ENCODE measurements at regions not wholly inside any gene's neighbourhood (a gene's known extent, or its start where the extent isn't known, plus 50 kb on each side); places are given as distances from the start of the nearest gene placed in this dataset.
A peak's percentile ranks its signal among the peaks of the same experiment; 100 is the strongest.

DNA sequence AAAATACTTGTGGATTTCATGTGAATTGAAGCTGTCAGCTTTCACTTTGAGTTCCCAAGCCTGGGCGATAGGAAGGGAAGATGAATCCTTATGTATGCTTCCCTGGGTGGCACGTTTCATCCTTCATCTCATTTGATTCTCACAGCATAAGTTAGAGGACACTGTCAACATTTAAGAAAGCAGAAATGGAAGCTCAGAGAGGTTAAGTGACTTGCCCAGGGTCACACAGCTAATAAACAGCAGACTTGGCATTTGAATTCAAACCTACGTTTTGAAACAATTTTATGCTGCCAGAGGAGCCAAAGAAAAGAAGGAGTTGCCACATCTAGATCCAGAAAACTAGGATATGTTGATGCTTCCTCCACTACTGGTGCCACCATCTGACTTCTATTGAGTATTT lies 108.3 kb upstream of the GPR139 start:
- DNase-seq (ENCODE audit: low spot score): no peak
- in situ Hi-C loops (cut with MboI; ENCODE audit: low pct_unique_long_range_greater_than_20kb, low sequenced_read_pairs, unreplicated experiment): no loop called here
- TF ChIP-seq, protein P1, sequence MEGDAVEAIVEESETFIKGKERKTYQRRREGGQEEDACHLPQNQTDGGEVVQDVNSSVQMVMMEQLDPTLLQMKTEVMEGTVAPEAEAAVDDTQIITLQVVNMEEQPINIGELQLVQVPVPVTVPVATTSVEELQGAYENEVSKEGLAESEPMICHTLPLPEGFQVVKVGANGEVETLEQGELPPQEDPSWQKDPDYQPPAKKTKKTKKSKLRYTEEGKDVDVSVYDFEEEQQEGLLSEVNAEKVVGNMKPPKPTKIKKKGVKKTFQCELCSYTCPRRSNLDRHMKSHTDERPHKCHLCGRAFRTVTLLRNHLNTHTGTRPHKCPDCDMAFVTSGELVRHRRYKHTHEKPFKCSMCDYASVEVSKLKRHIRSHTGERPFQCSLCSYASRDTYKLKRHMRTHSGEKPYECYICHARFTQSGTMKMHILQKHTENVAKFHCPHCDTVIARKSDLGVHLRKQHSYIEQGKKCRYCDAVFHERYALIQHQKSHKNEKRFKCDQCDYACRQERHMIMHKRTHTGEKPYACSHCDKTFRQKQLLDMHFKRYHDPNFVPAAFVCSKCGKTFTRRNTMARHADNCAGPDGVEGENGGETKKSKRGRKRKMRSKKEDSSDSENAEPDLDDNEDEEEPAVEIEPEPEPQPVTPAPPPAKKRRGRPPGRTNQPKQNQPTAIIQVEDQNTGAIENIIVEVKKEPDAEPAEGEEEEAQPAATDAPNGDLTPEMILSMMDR (IDR thresholded peaks at IDR 0.05; ENCODE audit: extremely low read depth, insufficient read depth, missing control alignments): no peak

DNA sequence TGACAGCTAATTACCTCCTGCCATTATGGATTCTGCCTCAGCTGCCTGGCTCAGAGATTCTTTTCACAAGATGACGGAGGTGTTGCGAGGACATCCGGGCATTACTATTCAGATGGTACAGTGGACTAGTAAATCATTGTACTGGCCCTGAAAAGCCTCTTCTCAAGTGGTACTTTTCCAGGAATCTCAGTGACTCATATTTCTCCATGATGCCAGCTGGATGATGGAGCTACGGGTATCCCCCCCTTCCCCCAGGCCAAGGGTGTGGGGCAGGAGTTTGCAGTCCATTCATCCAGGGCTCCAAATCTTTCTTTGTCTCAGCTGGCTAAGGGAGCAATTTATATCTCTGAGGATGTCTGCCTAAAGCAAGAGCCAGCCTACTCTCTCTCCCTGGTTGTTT lies 107.7 kb upstream of the GPR139 start:
- in situ Hi-C loops (cut with MboI; ENCODE audit: low pct_unique_long_range_greater_than_20kb, low sequenced_read_pairs, unreplicated experiment): no loop called here
- TF ChIP-seq, protein P1 (IDR thresholded peaks at IDR 0.05; ENCODE audit: extremely low read depth, insufficient read depth, missing control alignments): no peak
- DNase-seq (ENCODE audit: low spot score): no peak

DNA sequence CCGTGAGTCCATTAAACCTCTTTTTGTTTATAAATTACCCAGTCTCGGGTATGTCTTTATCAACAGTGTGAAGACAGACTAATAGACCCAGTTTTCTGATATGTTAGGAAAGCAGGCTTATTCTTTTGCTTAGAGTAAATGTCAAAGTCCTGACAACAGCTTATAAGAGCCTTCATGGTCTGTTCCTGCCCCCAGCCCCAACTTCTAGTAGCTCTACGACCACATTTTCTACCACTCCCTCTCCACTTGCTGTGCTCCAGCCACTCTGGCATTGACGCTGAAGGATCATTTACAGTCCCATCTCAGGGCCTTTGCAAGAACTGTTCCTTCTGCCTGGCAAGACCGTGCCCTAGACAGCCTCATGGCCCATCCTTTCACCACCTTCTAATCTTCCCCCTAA lies 104.6 kb upstream of the GPR139 start:
- in situ Hi-C loops (cut with MboI; ENCODE audit: low pct_unique_long_range_greater_than_20kb, low sequenced_read_pairs, unreplicated experiment): no loop called here
- TF ChIP-seq, protein P1 (IDR thresholded peaks at IDR 0.05; ENCODE audit: extremely low read depth, insufficient read depth, missing control alignments): no peak
- DNase-seq (ENCODE audit: low spot score): no peak

DNA sequence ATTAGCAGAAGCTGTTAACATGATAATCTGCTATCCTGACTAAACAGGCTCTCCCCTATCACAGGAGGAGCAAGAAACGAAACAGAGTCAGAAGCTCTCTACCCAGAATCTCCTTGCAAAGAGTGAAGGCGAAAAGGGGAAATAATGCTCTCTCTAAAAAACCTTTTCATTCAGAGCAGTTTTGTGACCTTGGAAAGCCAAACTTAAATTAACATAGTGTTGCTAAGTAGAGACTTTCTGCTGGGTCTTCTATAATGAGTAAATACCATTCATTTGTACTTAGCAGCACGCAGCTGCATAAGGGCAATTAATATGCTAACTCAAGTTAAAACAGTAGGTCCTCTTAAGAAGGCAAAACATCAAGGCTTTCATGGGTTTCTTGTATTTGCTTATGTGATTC lies 101.7 kb upstream of the GPR139 start:
- in situ Hi-C loops (cut with MboI; ENCODE audit: low pct_unique_long_range_greater_than_20kb, low sequenced_read_pairs, unreplicated experiment): no loop called here
- peak; percentile 10 for DNase-seq (ENCODE audit: low spot score)

DNA sequence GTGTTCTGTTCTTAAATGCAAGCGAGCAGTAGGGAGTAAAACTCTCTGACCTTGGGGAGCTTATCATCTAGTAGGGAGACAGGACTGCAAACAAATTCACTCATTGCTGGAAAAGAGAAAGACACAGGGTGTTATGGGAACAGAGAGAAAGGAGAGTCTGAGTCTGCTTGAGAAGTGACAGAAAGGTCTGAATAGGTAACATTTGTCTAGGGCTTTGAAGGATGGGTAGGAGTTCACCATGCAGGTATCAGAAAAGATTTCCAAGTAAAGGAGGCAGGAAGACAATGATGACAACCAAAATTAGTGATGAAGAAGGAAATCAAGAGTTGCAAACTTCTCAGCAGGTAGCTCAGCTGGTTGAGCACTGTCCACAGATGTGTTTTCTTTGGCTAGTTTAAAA lies 93.6 kb upstream of the GPR139 start:
- in situ Hi-C loops (cut with MboI; ENCODE audit: low pct_unique_long_range_greater_than_20kb, low sequenced_read_pairs, unreplicated experiment): no loop called here

More for the DNA sequence above, 101.7 kb upstream of the GPR139 start:
- TF ChIP-seq, protein P1 (IDR thresholded peaks at IDR 0.05; ENCODE audit: extremely low read depth, insufficient read depth, missing control alignments): no peak

DNA sequence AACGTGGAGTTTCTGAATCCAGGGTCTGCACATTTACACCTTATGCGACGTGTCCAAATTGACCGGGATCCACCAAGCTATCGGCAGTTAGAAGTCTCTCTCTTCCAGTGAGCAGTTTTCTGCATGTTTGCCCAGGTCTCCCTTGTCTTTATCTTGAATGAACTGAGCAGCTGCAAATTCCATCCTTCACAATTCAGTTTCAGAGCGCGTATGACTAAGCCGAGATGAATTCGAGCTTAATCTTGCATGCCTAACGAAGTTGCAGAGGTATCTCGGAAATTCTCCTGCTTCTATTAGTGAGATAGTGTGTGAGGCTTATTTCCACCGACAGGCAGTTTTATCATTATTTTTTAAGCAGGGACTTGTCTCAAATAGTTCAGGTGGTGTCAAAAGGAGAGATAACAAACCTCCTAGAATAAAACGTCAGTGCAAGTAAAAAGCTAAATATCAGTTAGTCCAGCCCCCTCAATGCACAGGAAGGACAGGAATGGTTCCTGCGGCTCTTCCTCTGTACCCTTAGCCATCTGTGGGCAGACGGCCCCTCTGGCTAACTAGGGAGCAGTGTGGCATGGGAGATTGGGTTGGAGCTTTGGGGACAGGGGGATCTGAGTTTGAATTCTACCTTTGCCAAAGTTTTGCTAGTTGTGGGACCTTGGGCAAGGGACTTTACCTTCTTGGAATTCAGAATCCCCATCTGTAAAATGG lies 93.0 kb upstream of the GPR139 start:
- DNase-seq (ENCODE audit: low spot score): no peak
- in situ Hi-C loops (cut with MboI; ENCODE audit: low pct_unique_long_range_greater_than_20kb, low sequenced_read_pairs, unreplicated experiment): no loop called here
- TF ChIP-seq, protein P1 (IDR thresholded peaks at IDR 0.05; ENCODE audit: extremely low read depth, insufficient read depth, missing control alignments): no peak

More for the DNA sequence above, 93.6 kb upstream of the GPR139 start:
- TF ChIP-seq, protein P1 (IDR thresholded peaks at IDR 0.05; ENCODE audit: extremely low read depth, insufficient read depth, missing control alignments): no peak
- no peak for DNase-seq (ENCODE audit: low spot score)

Data from GM13977 (cell line).